DMS79 treated with DMSO at 0.1 percent for 48 hours (cell line): ENCODE measurements at regions not wholly inside any gene's neighbourhood (a gene's known extent, or its start where the extent isn't known, plus 50 kb on each side); places are given as distances from the start of the nearest gene placed in this dataset.
"Not testable (repeated sequence)": the region's sequence is repeated elsewhere in the genome, so short reads cannot be mapped to it uniquely, and the experiment has no call there.

Experiments
- DNase-seq: peaks from one replicate; lab custom pipeline; 2025; lab: John Stamatoyannopoulos, UW

DNA sequence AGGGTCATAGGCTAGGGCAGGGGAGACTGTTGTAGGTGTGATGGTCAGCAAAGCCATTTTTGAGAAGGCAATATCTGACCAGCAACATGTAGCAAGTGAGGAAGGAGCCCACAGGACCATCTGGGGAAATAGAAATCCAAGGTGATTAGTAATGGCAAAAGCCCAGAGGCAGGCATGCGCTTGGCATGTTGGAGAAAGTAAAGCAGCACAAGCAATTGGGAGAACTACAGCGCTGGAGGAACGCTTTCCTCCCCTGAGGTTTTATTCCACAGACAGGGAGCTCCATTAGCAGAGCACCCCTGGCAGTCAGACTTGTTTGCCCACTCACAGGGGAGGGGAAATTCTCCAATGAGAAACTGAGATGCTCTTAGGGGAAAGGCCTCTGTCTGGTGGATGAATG, 54.8 kb upstream of the FOXB2 start:
- DNase-seq = no peak

DNA sequence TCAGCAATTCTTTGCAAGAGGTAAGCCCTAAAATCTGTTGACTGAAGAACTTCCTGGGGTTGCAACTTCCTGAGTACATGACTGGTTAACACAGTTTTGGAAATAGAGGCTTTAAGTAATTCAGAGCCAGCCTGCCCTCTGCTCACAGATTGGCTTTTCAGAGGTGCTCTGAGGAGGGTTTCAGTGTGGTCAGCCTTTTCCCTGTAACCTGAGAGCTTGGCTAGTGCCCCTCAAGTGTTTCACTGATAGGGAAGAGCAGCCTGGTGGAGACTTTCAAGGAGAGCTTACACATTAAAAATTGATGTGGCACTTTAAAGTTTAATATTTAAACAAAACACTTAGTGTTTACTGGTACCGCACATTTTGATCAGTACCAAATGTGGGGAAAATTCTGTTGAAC, 56.7 kb upstream of the FOXB2 start:
- DNase-seq = peak; percentile 2

DNA sequence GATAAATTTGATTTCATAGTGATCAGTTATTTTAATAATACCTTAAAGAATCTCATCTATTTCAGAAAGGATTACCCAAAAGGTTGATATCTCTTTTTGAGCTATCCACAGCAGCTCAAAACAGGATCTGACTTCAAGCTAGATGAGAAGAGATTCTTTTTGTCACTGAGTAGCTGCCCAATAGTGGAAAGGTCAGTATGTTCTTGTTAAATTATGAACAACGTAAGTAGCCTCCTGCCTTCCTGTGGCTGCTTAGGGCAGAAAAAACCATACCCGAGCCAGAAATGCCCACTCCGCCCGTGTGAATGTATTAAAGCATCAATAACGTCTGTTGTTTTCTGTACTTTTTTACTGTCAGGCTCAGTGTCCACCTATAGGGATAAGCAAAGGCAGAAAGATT, 51.3 kb upstream of the PRUNE2 start:
- DNase-seq = no peak

GRCh38 chr9:76956371-76956770, 50.5 kb upstream of the PRUNE2 start:
- not testable (repeated sequence) for DNase-seq
